ENCODE measurements at regions not wholly inside any gene's neighbourhood (a gene's known extent, or its start where the extent isn't known, plus 50 kb on each side); places are given as distances from the start of the nearest gene placed in this dataset.
"Not testable (repeated sequence)": the region's sequence is repeated elsewhere in the genome, so short reads cannot be mapped to it uniquely, and the experiment has no call there.

- no peak for DNase-seq
These were observed 203.7 kb upstream of the SSTR1 start for GRCh38 chr14:38003746-38004609.

DNA sequence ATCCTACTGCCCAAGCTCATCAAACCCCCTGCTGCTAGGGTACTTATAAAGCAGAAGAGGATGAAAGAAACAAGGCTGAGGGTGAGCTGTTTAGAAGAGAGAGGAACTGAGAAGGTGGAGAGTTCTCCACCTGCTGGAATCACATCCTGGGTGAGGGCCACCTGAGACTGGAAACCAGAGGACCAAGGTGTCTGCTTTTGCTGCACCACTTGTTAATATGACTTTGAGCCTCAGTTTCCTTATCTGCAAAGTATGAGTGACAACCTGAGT, 203.2 kb upstream of the SSTR1 start:
- DNase-seq, result no peak

GRCh38 chr14:38011156-38011555, 196.5 kb upstream of the SSTR1 start:
- not testable (repeated sequence) for DNase-seq

DNA sequence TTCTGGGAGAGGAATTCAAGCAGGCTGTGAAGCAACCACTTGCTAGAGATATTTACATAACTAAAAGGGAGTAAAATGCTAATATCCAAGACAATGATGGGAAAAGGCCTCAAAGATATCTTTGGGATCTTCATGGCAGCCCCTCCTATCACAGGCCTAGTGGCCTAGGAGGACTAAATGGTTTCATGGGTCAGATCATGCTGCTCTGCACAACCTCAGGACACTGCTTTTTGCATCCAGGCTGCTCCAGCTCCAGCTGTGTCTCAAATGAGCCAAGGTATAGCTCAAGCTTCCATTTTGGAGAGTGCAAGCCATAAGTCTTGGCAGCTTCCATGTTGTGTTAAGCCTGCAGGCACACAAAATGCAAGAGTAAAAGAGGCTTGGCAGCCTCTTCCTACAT, 195.6 kb upstream of the SSTR1 start:
- DNase-seq, result no peak

- no peak for DNase-seq
These were observed 191.2 kb upstream of the SSTR1 start for GRCh38 chr14:38016497-38016896.

DNA sequence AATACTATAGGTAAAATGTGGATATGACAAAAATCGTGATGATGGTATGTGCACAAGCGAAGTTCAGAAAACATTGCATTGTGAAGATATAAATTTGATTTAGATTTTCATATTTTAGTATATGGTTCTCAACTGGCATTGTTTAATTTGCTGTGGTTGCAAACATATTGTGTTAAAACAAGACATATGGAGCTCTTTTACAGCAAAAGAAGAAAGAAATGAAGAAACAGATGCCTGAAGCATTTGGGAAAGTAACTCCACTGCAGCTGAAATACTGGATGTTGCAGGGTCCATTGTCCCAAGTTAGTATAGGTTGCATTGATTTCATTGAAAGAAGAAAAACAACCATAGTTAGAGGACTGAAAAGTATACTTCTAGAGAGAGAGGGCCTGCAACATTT, 185.8 kb upstream of the SSTR1 start:
- no peak for DNase-seq

DNA sequence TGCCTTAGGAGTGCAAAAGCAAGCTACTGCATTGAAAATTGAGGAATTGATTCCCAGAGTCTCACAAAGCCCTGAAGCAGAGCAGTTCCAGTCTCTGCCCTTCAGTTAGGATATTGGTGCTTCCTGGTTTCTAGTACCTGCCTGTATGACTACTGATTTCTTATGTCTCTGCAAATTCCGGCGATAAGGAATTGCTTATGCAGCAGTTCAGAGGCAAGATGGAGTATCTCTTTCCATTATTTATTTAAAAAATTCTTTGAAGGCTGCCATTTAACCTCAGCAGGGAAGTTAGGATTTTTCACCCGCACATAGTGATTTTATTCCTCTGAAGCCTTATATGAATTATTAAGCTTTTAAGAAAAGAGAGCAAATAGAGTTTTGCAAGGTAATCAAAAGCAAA, 184.9 kb upstream of the SSTR1 start:
- DNase-seq, result no peak

- no peak for DNase-seq
These were observed 169.5 kb upstream of the SSTR1 start for GRCh38 chr14:38038171-38038570.

DNA sequence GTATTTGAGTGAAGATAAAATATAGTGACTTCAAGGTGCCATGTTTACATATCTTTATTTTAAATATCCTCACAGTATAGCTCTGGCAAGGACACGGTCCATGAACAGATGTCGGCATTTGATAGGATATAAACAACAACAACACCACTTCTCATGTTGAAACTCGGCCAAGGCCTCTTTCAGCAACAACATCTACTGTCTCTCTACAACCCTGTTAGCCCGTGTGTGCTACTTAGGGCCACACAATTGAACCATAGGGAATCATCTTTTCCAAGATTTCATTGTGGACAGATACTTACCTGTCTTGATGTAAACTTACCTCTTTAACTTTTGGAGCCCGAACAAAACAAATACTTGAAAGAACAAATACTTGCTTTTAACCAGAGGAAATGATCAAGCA, 168.7 kb upstream of the SSTR1 start:
- peak; percentile 97 for DNase-seq

DNA sequence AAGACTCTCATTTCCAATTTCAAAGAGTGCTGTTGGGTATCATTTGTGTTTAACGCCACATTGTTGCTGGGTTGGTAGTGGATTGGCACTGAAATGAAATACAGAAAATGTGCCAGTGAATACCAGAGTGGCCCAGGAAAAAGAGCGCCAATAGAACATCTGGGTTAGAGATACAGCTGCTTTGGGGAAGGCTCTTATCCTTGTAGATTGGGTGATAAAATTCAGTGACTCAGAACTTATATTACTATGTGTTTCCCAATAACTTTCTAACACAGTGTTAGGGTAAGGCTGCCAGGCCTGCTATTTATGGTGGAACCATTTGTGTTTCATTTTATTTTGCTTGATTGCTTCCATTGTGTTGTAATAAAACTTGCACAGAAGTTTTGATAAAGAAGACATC, 168.2 kb upstream of the SSTR1 start:
- peak; percentile 97 for DNase-seq

DNA sequence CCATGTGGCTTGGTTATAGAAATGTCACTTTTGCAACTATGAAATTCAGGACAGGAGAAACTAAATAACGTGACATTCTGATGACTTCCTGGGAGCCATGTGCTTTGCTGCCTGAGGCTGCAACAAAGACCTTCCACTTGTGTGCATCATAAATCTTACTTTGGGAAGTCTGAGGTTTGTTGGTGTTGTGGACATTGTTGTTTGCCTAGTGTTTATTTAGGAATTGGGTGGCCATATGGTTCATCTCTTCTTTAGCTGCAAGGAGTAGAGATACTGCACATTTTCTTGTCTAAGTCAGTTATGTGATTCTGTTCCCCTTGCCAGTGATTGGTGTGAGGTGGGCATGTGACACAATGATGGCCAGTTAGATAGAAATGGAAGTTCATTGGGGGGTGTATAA, 167.3 kb upstream of the SSTR1 start:
- no peak for DNase-seq

DNA sequence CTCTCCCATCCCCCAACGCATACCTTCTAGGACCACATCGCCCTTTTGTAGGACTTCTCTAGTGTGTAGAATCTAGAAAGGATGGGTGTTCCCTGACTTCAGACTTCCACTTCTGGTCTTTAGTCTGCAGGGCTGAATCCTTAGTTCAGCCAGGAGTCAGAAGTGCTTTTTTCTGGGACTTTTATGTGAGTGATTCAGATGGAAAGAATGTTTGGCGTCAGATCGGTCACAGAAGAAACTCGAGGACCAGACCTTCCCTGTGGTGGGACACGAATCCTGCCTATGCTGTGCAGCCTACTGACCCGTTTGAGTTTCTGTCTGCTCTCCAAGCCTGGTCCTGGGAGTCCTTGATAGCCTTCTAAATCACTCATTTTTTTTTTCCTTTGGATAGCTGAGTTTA, 165.4 kb upstream of the SSTR1 start:
- DNase-seq, result no peak

- no peak for DNase-seq
These were observed 163.0 kb upstream of the SSTR1 start for GRCh38 chr14:38044710-38045109.

DNA sequence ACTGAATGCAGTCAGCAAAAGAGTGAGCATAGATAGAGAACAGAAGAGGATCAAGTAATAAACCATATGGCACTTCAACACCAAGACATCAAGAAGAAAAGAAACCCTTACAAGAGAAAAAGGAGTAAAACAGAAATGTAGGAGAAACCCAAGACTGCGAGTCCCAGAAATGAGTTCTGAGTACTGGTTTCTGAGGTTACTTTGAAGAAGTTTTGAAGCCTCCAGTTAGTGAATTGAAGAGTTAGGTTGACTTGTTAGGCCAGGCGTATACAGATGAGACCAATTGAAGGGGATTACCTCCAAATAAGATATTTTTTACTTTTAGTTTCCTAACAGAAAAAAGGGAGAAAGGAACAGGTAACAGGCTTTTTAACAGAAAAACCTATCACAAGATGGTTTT, 162.2 kb upstream of the SSTR1 start:
- DNase-seq, result no peak

DNA sequence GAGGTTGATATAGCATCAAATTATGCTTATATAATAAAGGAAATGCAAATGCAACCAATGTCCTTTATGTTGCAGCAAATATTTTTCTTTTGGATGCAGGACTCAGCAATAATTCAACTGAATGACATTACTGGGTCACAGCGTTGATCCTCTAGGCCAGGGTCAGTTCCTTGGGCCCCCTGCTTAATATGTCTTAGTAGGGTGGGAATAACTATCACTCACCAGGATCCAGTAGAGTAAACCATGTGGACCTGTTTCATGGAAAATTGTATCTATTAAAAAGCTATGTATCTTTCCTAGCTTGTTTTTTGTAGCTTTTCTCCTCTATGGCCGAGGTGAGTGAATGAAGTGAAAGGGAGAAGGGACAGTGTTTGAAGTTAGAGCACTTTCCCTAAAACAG, 161.5 kb upstream of the SSTR1 start:
- DNase-seq, result no peak

GRCh38 chr14:38047195-38047902, 160.4 kb upstream of the SSTR1 start:
- DNase-seq, result no peak

GRCh38 chr14:38053666-38054065, 154.0 kb upstream of the SSTR1 start:
- no peak for DNase-seq

DNA sequence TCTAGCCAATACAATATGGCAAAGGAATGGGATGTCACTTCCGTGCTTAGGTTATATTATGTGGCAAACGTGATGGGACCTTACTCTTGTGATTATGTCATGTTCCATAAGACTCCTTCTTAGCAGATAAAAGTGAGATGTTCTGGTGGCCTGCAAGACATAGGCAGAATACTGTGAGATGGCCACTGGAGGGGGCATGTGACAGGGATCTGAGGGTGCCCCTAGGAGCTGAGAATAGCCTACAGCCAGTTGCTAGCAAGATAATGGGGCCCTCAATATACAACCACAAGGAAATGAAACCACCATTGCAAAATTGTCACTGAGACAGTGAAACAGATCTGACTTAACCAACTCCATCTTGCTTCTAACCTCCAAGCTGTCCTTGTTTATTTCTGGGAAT, 151.4 kb upstream of the SSTR1 start:
- DNase-seq, result no peak

GRCh38 chr14:38062223-38062622, 145.5 kb upstream of the SSTR1 start:
- DNase-seq, result not testable (repeated sequence)

- no peak for DNase-seq
These were observed 143.9 kb upstream of the SSTR1 start for GRCh38 chr14:38063711-38064320.

DNA sequence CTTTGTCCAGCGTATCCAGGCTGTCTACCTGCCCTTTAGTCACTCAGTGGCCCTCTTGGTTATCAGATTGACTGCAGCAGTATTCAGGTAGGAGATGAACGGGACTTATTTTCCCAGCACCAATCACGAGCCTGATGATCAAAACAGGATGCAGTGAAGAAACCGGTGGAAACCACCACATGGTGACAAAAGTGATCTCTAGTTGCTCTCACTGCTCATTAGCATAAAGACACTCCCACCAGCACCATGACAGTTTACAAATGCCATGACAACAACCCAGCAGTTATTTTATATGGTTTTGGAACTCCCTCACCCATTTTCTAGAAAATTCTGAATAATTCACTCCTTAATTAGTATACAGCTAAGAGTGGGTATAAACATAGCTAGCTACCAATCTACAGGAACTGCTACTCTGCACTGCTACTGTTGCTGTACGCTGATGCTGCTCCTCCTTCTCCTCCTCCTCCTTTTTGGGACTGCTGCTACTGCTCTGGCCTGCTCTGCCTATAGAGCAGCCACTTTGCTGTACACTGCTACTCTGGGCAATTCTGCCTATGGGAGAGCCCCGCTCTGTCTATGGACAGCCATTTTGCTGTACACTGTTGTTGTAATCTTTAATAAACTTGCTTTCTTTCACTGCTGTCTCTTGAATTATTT, 142.5 kb upstream of the SSTR1 start:
- no peak for DNase-seq

GRCh38 chr14:38070061-38070588, 137.6 kb upstream of the SSTR1 start:
- no peak for DNase-seq

DNA sequence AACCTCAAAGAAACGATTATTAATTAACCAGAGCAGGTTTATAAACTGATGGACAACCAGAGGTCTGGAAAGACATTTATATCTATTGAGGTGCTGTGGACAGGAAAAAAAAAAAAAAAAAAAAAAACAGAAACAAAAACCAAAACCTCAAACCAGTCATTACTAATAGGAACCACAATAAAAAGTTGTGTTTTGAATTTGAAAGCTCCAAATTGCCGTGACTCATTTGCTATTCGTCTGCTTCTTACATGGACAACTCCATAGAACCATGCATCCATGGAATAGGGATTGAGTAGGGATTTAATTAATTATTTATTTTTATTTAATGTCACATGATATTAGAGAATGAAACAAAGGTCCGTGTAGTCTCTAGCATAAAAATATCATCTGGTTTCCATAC, 134.1 kb upstream of the SSTR1 start:
- no peak for DNase-seq

GRCh38 chr14:38074081-38074480, 133.6 kb upstream of the SSTR1 start:
- no peak for DNase-seq
